ENCODE measurements at regions not wholly inside any gene's neighbourhood (a gene's known extent, or its start where the extent isn't known, plus 50 kb on each side); places are given as distances from the start of the nearest gene placed in this dataset.

GRCh38 chr10:120195984-120196712 is 260.9 kb upstream of the PLPP4 start:
- TF ChIP-seq CTCF (conservative IDR thresholded peaks at IDR 0.05; ENCODE audit: low read depth, low read length) (no peak), EZH2 (IDR thresholded peaks at IDR 0.05; ENCODE audit: borderline replicate concordance, low read depth, low read length, poor library complexity, severe bottlenecking) (no peak)
